Stimulated activated CD4-positive, alpha-beta T cell treated with anti-CD3 and anti-CD28 coated beads, Interleukin-4, amount 100 ng/mL, for 48 hours (primary cell): ENCODE measurements at regions not wholly inside any gene's neighbourhood (a gene's known extent, or its start where the extent isn't known, plus 50 kb on each side); places are given as distances from the start of the nearest gene placed in this dataset.

ENCODE experiments used
- DNase-seq, 2 donors: peaks; one replicate each; pipeline ENCODE4 v3.0.0-alpha.2; 2020; ENCODE audit warnings: low read depth in 2 of 2

DNA sequence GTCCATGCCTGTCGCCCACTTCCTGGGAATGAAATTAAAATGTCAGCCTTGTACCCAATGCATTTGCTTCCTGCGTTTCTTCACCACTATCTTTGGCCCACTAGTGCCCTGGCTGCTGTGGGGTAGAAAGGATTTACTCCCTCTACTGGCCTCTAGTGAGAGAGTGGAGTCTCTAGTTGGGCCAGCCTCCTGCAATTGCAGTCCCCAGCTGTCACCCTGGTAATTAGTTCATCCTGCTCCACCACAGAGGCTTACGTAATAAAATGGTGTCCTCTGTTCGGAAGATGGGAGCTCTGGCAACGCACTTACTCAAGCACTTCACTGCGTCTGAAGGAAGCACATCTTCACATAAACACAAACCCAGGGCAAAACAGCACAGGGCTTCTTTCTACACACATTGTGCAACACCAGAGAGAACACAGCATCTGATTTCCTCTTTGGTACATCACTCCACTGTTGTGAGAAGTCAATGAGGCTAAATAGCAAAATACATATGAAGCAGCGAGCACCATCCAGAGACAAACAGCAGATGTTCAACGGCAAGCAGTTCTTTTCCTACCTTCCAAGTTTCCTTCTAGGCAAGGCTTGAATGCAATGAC, 274.6 kb downstream of the LRATD1 start:
- DNase-seq: no peak

DNA sequence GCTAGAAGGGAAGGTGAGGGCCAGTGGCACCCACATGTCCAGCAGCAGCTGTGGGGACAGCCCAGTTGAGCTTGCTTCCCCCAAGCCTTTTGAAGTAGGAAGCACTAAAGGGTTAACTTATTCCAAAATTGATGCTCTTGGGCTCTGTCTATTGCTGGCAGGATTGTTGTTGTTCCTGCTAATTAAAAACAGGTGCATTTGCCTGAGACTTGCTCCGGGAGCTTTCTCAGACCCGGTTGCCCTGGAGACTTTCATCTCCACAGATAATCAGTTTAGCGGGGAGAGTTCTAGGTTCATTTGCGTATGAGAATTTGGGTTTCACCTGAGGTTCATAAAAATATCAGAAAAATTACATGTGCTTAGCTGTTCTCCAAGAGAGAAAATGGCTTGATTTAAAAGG, 277.3 kb downstream of the LRATD1 start:
- no peak for DNase-seq

DNA sequence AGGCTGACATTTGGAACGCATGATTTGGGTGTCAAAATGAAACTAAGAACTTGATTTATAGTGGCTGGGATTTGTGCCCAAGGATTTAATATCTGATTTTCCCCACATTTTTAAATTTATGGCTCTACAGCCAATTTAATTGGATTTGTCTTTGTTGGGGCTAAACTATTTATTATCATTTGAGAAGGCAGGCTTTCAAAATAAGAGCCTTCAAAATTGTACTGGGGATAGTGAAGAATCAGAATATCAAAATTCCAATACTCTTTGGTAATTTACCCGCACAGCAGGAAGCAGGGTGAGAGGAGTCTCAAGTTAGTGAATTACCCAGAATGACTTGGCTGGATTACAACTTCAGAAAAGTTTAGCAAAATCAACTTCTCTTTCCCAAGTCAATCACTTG, 278.1 kb downstream of the LRATD1 start:
- DNase-seq: no peak

DNA sequence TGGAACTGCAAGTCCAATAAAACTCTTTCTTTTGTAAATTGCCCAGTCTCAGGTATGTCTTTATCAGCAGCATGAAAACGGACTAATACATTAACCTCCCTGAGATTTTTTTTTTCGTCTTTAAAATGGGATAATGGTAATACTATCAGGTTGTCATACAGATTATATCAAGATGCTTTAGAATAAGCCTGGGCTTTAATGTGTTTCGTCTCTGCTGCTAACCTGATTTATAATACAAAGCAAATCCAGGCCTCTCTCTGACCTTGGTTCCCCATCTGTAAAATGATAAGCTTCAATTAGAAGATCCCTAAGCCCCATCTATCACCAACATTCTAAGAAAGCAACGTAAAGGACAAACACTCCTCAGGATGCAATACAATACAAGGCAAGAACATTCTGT, 283.5 kb downstream of the LRATD1 start:
- DNase-seq: no peak

DNA sequence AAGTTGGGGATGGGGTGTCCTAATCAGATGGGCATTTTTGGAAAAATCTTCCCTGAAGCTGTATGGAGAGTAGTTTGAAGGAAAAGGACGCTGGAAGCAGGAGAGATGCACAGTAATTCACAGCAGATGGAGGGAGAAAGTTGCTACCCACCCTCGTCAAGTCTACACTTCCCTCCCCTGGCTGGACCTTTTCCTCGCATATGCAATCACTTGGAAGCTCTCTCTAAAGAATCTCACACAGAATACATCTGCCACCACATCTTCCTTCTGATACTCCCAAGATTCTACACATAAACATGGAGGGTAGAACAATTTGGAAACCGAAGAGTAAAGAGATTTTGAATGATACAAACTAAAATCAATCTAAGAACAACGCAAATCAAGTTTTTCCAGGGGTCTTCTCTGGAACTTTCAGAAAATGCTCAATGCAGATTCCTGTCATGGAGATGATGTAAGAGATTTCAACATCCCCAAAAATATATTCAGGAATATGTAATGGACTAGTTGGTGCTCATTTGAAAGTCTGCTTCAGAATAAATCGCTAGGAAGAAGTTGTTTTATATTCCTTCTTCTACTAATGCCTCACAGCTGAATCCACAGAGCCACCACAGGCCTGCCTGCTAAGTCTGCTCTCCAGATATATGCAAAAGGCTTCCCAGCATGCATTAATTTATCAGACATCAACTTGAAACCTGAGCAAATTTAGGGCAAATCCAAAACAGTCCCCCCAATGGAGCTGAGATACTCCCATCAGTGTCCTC, 291.5 kb downstream of the LRATD1 start:
- DNase-seq: no peak

DNA sequence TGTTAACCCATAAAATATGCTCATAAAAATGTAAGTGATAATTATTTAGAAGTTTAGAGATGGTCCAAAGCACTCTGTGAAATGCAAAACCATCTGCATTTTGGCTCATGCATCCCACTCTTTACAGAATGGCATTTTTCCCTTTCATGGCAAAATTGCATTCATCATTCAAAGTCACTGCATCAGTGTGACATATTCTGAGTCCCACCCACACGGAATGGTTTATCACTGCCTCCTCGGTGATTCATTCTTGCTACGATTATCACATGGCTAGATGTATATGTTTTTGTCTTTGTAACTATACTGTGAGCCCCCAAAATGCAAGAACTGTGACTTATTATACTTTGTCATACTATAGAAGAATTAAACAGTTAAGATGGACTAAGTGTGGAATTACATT, 293.0 kb downstream of the LRATD1 start:
- no peak for DNase-seq

DNA sequence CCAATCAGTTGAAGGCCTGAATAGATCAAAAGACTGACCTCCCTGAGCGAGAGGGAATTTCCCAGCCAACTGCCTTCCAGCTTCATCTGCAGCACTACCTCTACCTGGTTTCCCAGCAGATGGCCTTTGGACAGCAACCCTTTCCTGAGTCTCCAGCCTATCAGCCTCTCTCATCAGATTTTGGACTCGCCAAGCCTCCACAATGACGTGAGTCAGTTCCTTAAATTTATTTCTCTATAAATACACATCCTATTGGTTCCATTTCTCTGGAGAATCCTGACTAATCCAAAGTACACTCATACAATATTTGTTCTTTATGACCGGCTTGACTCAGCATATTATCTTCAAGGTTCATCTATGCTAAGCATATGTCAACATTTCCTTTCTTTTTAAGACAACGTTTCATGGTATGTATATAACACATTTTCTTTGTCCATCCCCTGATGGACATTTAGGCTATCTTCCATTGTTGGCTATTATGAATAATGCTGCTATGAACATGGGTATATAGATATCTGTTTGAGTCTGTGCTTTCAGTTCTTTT, 294.6 kb downstream of the LRATD1 start:
- no peak for DNase-seq

DNA sequence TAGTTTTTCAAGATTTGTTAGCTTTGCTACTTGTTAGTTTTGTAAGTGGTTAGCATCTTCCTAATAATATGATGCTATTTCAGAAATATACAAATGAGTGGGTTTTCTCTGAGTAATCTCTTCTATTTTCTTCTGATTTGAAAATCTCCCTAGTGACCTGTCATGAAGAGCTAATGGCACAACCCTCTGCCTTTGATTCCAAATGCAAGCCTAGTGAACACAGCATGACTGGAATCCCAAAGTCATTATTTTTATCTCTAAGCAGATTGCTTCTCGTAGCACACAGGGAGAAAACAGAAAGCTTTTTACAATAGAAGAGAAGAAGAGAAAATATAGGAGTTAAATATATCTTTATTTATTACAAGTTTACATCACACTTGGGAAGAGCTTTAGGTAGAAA, 295.5 kb downstream of the LRATD1 start:
- no peak for DNase-seq

DNA sequence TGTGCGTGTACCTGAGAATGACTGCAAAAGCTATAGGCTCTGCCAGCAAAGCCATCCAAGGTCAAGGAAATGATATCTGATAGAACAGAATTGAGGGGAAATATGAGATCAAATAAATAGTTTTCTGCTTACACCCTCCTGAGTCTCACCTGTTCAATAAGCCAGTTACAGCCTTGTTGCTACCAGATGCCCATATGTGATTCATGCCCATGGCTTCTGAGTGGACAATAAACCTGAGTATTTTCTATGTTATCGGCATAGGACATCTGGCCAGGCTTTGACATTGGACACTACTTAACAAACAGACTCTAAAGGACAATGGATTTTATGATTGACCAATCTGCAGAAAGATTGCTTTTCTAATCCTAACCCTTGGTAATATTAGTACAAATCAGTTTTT, 297.9 kb downstream of the LRATD1 start:
- no peak for DNase-seq

DNA sequence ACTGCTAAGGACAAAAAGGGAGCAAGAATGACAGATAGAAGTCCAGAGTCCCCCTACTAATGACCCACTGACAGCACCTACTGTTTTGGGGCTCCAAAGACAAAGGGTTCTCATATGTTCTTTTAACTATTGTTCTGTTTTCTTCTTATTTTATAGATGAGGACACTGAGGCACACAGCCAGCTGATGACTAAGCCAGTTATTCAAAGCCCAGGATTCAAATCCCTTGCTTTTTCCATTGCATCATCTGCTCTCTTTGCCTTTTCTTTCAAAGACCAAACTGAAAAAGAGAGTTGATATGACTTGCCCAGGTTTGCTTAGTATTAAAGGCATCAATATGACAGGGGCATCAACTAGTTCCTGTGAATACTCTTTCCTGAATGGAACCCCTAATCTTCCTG, 299.8 kb downstream of the LRATD1 start:
- no peak for DNase-seq

DNA sequence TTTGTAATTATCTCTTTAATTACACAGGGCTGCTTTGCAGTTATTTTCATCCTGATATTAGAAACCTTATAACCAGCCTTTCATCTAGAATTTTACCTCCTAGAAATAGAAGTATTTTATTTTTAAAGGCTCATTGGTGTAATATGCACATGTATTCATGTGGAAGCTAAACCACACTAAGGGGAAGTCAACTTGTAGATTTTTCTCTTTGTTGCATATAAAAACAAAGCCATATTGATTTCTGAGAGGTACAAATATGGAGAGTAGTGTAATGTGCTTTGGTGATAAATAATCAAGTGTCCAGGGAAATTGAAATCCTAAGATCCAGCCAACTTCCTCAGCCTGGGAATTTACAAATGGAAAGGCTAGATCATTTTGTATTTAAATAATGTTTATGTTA, 301.2 kb downstream of the LRATD1 start:
- no peak for DNase-seq

DNA sequence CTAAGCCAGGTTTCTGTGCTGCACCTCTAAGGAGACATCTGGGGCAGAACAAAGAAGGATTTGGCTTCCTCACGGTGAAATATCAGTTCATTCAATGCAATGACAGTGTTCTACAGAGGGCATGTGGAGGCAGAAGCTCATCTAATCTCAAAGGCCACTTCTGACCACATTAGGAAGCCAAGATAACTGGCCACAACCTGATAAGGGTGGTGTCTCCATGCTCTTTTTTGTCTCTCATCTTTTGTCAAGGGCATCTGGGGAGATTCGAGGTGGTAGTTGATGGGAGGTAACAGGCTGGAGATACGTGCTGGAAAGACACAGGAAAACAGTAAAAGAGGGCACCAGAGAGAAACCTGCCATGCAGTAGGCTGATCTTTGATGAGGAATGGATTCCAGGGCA, 303.9 kb downstream of the LRATD1 start:
- no peak for DNase-seq

DNA sequence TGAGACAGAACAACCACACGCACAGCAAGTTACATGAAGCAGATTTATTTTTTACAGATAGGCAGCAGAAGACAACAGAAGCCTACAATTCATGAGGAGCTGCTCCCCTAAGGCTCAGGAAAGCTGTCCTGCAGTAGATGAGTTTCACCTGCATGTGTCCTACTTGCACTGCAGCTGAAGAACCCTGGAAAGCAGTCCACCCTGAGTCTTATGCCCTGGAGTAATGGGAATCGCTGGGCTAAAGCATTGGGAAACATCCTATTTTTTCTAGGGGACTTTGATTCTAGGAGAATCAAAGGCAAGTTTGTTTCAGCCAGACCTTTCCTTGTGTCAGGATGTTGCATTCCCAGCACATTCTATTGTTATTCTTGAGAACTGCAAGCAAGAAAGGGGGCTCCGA, 304.8 kb downstream of the LRATD1 start:
- DNase-seq: no peak

DNA sequence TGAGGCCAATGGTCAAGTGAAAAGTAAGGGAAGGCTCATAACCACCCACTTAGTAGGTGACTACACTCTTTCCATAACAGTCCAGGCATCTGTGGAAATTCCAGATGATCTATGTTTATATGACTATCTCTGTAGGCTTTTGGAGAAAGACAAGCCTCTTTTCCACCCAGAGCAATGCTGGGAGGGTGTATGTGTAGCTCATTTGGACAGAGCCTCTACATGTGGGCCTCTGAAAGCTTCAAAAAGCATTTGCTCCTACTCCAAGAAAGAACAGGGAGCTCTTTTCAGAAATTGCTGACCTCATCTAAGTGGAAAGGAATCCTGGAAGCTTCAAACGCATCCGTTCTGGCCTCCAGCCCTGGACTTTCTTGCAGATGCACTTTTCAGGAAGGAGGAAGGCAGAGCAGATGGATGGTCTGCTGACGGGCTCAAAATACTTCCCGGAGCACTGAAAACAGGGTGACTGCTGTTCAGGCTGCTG, 308.7 kb downstream of the LRATD1 start:
- DNase-seq: no peak

DNA sequence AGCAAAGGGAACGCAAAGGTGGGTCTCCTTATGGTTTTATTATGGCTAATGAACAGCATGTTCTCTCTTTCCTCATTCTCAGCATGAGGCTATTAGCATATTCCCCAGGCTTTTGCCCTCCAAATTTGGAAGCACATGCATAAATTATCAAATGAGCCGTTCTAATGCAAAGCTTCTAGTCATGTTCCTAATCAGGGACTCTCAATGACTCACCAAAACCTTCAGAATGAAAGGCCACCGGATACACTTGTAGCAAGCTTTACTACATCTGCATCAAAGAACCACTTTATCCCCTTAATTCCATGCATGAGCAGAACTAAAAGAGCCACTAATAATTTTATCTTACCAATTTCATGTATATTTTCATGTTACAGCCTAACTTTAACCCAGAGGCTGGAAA, 310.5 kb downstream of the LRATD1 start:
- DNase-seq: no peak

DNA sequence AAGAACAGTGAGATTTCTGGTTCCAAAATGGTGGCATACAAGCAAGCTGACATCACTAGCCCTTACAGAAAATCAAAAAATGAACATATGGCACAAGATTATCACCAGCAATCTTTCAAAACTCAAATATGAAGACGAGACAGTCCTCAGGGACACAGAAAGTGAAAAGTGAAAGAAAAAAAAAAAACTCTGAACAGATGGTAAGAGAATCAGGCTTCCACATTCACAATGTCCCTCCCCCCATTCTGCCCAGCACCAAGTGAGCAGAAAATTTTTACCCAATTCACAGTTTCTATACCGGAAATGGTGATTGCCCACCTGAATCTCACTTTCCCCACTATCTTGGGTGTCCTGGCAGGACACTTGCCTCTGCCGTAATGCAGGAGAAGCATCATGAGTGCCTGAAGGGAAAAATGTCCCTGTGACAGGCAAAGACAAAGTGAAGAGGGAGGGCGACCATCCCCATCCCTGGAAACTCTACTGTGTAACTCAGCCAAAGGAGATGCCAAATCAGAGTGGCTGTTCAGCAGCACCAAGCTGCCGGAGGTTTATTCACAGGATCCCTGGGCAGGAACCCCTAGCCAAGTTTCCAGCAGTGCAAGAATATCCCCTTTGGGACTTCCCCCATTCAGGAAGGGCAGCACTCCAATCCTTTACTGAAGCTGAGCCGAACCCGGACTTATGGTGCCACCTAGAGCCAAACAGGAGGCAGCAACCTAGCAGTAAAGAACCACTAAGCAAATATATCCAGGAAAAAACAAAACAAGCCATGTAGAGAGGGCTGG, 312.2 kb downstream of the LRATD1 start:
- no peak for DNase-seq

DNA sequence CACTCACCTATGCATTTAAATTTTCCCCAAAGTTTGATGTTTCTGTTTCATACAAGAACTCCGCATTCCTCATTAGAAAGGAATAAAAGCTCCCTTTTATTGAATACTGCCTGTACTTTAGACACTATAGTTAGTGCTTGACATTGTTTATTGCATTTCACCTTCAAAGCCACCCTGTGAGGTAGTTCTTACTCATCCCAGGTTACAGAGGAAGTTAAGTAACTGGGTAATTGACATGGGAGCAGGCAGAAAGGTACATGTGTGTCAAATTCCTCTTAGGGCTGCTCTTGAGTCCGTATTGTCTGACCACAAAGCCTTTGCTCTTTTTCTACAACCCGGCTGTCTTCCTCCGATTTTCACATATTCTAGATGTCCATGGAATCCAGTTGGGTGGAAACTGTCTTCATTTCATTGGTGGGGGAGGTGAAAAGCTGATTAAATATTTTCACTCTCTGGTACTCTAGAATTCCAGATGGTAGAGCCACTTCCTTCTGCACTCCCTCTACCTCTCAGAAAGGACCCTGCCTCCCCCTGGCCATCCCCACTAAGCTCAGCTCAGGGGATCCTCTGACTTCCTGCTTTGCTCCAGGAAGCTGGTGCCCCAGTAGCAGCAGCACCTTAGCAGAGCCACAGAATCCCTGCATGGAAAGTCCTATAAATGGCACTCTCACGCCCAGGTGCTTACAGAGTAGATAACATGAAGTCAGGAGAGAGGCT, 319.2 kb downstream of the LRATD1 start:
- DNase-seq: no peak

DNA sequence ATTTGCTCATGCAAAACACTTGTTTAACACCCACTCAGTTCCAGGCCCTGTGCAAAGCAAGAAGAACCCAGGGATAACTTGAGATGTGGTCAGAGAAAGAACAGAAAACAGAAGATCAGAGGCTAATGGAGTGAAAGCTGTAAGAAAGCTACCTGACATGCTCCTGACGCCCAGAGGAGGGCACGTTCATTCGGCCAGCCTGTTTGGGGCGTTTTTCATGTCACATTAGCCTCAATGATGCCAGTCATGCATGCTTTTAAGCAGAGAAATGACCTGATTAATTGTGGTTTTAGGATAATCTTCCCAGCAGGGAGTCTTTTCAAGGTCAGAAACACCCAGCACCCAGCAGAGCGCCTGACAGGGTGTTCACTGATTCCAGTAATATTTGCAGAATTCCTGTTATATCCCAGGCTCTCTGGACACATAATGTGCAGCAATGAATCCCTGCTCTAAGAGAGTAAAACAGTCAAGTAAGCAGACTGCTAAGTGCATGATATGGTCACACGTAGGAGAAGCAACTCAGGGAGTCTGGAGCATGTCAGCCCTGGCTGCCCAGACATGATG, 320.0 kb downstream of the LRATD1 start:
- DNase-seq: no peak

DNA sequence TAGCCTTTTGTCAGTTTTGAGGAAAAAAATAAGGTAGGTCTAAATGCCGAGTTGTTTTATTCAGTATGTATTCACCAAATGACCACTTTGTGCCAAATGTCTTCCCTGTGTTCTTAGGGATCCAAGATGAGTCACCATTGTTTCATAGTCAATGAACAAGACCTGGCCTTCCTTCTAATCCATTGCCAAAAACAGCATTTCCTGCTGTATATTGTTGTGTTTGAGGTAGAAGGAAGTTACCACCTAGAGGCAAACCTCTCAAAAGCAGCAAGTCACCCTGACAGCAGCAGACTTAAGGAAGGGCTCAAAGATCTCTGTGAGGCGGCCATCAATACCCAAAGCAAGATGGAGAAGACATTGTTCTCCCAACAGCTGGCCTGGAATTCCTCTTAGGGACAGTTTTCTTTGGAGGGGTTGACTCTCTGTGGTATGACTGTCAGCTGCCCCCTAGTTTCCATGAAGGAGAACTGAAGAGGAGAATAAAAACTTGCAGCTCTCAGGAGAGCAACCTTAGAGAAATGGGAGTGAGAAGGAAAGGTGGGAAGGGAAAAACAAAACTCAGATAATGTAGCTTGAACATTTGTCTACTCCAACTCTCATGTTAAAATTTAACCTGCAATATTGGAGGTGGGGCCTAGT, 328.3 kb downstream of the LRATD1 start:
- no peak for DNase-seq

DNA sequence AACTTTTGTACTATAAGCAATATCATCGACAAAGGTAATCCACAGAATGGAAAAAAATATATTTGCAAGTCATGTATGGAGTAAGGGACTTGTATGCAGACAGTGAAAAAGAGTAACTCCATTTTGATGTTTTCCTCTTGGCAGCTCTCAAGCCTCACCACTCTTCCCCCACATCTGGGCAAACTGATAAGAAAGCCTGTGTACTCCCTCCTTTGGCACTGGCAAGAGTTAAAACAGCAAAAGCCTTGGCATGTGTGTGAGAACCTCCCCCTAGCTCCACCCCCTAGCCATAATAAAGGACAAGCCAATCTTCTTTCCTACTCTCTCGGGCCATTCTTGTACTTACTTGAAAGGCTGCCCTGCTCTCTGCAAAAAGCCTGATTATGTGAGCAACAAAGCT, 335.2 kb downstream of the LRATD1 start:
- no peak for DNase-seq

DNA sequence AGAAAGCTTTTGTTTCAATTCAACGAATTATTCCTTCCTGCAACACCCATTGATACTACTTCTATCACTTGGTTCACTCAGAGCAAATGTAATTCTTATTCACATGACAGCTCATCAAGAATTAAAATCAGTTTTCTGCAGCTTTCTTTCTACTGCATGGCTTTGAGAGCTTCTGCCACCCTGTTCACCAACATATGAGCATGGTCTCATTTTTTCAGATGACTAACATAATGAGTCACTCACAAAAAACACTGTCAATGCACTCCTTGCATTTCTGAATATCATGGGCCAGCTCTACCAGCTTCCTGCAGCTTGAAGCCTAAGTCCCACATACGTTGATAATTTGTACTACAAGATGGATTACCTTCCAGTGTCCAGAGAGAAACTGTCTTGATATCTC, 342.9 kb downstream of the LRATD1 start:
- DNase-seq: no peak
